H1 (cell line): ENCODE measurements at regions not wholly inside any gene's neighbourhood (a gene's known extent, or its start where the extent isn't known, plus 50 kb on each side); places are given as distances from the start of the nearest gene placed in this dataset.

Experiments
- CTCF ChIA-PET: fragments of 300-600 bp; sonication (Branson Sonifier 250); formaldehyde crosslinking; loops from one replicate; lab custom pipeline; 2021; ENCODE audit not compliant: partially characterized antibody; lab: Charles Lee
- POLR2A ChIA-PET: fragments of 300-600 bp; sonication (Branson Sonifier 250); formaldehyde crosslinking; loops from one replicate; lab custom pipeline; 2021; ENCODE audit warnings: inconsistent platforms; ENCODE audit not compliant: partially characterized antibody; lab: Charles Lee
- DNase-seq, 2 experiments: peaks; one replicate each; pipeline versions ENCODE4 v3.0.0 to v3.0.0-alpha.2; 2010 to 2022; ENCODE audit warnings: low spot score in 2 of 2, low read depth in 1 of 2, mixed read lengths in 1 of 2
- FAIRE-seq: peaks from 2 replicates; lab custom pipeline; 2011; peaks lifted over from hg19 to GRCh38; lab: Jason Lieb, UNC
- H2AFZ ChIP-seq: 2 replicates; pipeline ENCODE4 v1.8.1; 2012; ENCODE audit warnings: low read length, inconsistent platforms
- H2AK5ac ChIP-seq: 2 replicates; pipeline ENCODE4 v1.6.1; 2013; ENCODE audit warnings: low read depth, low read length
- H2BK120ac ChIP-seq: replicated peaks from 2 replicates; pipeline ENCODE3; 2013; ENCODE audit warnings: low read depth, low read length, inconsistent platforms
- H2BK12ac ChIP-seq: 2 replicates; pipeline ENCODE4 v1.6.1; 2013; ENCODE audit warnings: low read depth, low read length
- H2BK15ac ChIP-seq: 2 replicates; pipeline ENCODE4 v1.6.1; 2013; ENCODE audit warnings: low read length
- H2BK20ac ChIP-seq: 2 replicates; pipeline ENCODE4 v1.6.1; 2013; ENCODE audit warnings: low read length
- H2BK5ac ChIP-seq: 2 replicates; pipeline ENCODE4 v1.6.1; 2013; ENCODE audit warnings: low read depth, low read length
- H3K14ac ChIP-seq: 2 replicates; pipeline ENCODE4 v1.6.1; 2013; ENCODE audit warnings: inconsistent platforms; ENCODE audit not compliant: insufficient read length
- H3K18ac ChIP-seq: 2 replicates; pipeline ENCODE4 v1.6.1; 2013; ENCODE audit warnings: low read length; ENCODE audit errors: extremely low read depth
- H3K23ac ChIP-seq: 2 replicates; pipeline ENCODE4 v1.6.1; 2013; ENCODE audit warnings: inconsistent platforms; ENCODE audit not compliant: insufficient read length
- H3K23me2 ChIP-seq: 2 replicates; pipeline ENCODE4 v1.6.1; 2013; ENCODE audit warnings: low read depth, low read length
- H3K27ac ChIP-seq: 2 replicates; pipeline ENCODE4 v1.6.1; 2011; ENCODE audit warnings: low read depth, low read length, inconsistent platforms
- H3K27me3 ChIP-seq, 4 experiments: replicated peaks in 1 of 4; 1 replicate in 1 of 4; 2 replicates in 3 of 4; pipeline versions ENCODE4 v1.6.1 to v1.8.1; 2011 to 2013; ENCODE audit warnings: low read length in 3 of 4, mild to moderate bottlenecking in 3 of 4, inconsistent platforms in 2 of 4, mixed read lengths in 2 of 4, moderate library complexity in 1 of 4; ENCODE audit not compliant: control insufficient read depth in 3 of 4, insufficient read depth in 3 of 4; ENCODE audit errors: extremely low read depth in 1 of 4
- H3K36me3 ChIP-seq, 4 experiments: 2 replicates each; pipeline versions ENCODE4 v1.6.1 to v1.8.1; 2011 to 2013; ENCODE audit warnings: mild to moderate bottlenecking in 4 of 4, low read length in 3 of 4, moderate library complexity in 2 of 4, control low read depth in 1 of 4, inconsistent platforms in 1 of 4; ENCODE audit not compliant: insufficient read depth in 4 of 4, control insufficient read depth in 2 of 4
- H3K4ac ChIP-seq: replicated peaks from 2 replicates; pipeline ENCODE3; 2013; ENCODE audit warnings: low read length, low read depth, mixed read lengths, inconsistent platforms; ENCODE audit not compliant: insufficient read length
- H3K4me1 ChIP-seq, 4 experiments: replicated peaks in 1 of 4; 1 replicate in 1 of 4; 2 replicates in 3 of 4; pipeline versions ENCODE4 v1.6.1 to v1.8.1; 2011 to 2013; ENCODE audit warnings: low read length in 3 of 4, inconsistent platforms in 2 of 4, mixed read lengths in 1 of 4; ENCODE audit not compliant: insufficient read depth in 4 of 4, control insufficient read depth in 3 of 4
- H3K4me2 ChIP-seq, 2 experiments: 2 replicates each; pipeline versions ENCODE4 v1.6.1 to v1.8.1; 2011 to 2013; ENCODE audit warnings: low read depth in 2 of 2, low read length in 2 of 2, control low read depth in 1 of 2, inconsistent platforms in 1 of 2, mild to moderate bottlenecking in 1 of 2; ENCODE audit not compliant: insufficient read depth in 1 of 2
- H3K4me3 ChIP-seq, 4 experiments: fragments of 200-600, 300-600 bp in 1 of 4; sonication (generic), shearing (Covaris generic), sonication (Bioruptor Twin) in 1 of 4; 2 replicates each; pipeline versions ENCODE4 v1.5.1 to v1.8.1; 2011 to 2016; ENCODE audit warnings: low read length in 4 of 4, low read depth in 3 of 4, control low read depth in 2 of 4, inconsistent platforms in 2 of 4, mild to moderate bottlenecking in 2 of 4, mixed read lengths in 1 of 4, moderate library complexity in 1 of 4; ENCODE audit not compliant: insufficient read depth in 2 of 4; ENCODE audit errors: extremely low read depth in 1 of 4
- H3K56ac ChIP-seq: replicated peaks from 2 replicates; pipeline ENCODE3; 2013; ENCODE audit warnings: low read depth, mild to moderate bottlenecking, mixed read lengths, low read length, inconsistent platforms; ENCODE audit not compliant: insufficient read length
- H3K79me1 ChIP-seq: 2 replicates; pipeline ENCODE4 v1.6.1; 2013; ENCODE audit warnings: low read depth, low read length, control low read depth
- H3K79me2 ChIP-seq, 2 experiments: 2 replicates each; pipeline versions ENCODE4 v1.6.1 to v1.8.1; 2012 to 2013; ENCODE audit warnings: low read length in 2 of 2, mild to moderate bottlenecking in 2 of 2, inconsistent platforms in 1 of 2; ENCODE audit not compliant: insufficient read depth in 2 of 2, control insufficient read depth in 1 of 2
- H3K9ac ChIP-seq, 4 experiments: replicated peaks in 1 of 4; 1 replicate in 1 of 4; 2 replicates in 3 of 4; pipeline versions ENCODE4 v1.6.1 to v1.8.1; 2011 to 2013; ENCODE audit warnings: low read depth in 3 of 4, low read length in 3 of 4, control low read depth in 2 of 4, mild to moderate bottlenecking in 2 of 4, moderate library complexity in 2 of 4, inconsistent platforms in 1 of 4; ENCODE audit errors: extremely low read depth in 1 of 4
- H3K9me3 ChIP-seq, 2 experiments: 2 replicates each; pipeline versions ENCODE4 v1.6.1 to v1.8.1; 2012 to 2013; ENCODE audit warnings: mild to moderate bottlenecking in 2 of 2, moderate library complexity in 2 of 2, control low read depth in 1 of 2, inconsistent platforms in 1 of 2, low read depth in 1 of 2, low read length in 1 of 2, mixed read lengths in 1 of 2; ENCODE audit not compliant: insufficient read depth in 2 of 2
- H4K20me1 ChIP-seq, 2 experiments: replicated peaks in 1 of 2; 2 replicates each; pipeline versions ENCODE3 to v1.8.1; 2011 to 2013; ENCODE audit warnings: inconsistent platforms in 2 of 2, low read length in 2 of 2, mild to moderate bottlenecking in 1 of 2; ENCODE audit not compliant: insufficient read depth in 2 of 2, control insufficient read depth in 1 of 2
- H4K5ac ChIP-seq: 2 replicates; pipeline ENCODE4 v1.6.1; 2013; ENCODE audit warnings: low read length, low read depth, mixed read lengths, inconsistent platforms; ENCODE audit not compliant: insufficient read length
- H4K8ac ChIP-seq: 2 replicates; pipeline ENCODE4 v1.8.0; 2013; ENCODE audit warnings: mild to moderate bottlenecking, moderate library complexity, low read length, inconsistent platforms; ENCODE audit not compliant: insufficient read depth; ENCODE audit errors: extremely low read depth
- H4K91ac ChIP-seq: replicated peaks from 2 replicates; pipeline ENCODE3; 2013; ENCODE audit warnings: low read length, mixed read lengths, inconsistent platforms; ENCODE audit not compliant: insufficient read length
- CBX8 ChIP-seq: fragments of 300-800, 300-1000 bp; sonication (generic); IDR thresholded peaks from 2 replicates; pipeline ENCODE4 v1.7.1; 2016; ENCODE audit warnings: low read depth, low read length, borderline replicate concordance
- CHD1 ChIP-seq: IDR thresholded peaks from 2 replicates; pipeline ENCODE4 v1.6.1; 2012; ENCODE audit warnings: low read depth, low read length, improper control_type of control experiment
- EGR1 ChIP-seq: IDR thresholded peaks from 2 replicates; pipeline ENCODE4 v1.6.1; 2011; ENCODE audit warnings: low read depth, low read length, borderline replicate concordance
- HDAC6 ChIP-seq: IDR thresholded peaks from one replicate; pipeline ENCODE4 v1.7.1; 2012; ENCODE audit warnings: low read depth, mild to moderate bottlenecking, inconsistent platforms, low read length, moderate library complexity
- KDM5A ChIP-seq: fragments of 200-600 bp; IDR thresholded peaks from 2 replicates; pipeline ENCODE4 v1.7.1; 2012; ENCODE audit warnings: mild to moderate bottlenecking, low read length, inconsistent platforms, mixed read lengths
- RAD21 ChIP-seq, 2 experiments: IDR thresholded peaks in 1 of 2; conservative IDR thresholded peaks in 1 of 2; 2 replicates each; pipeline ENCODE4 v1.6.1; 2011; ENCODE audit warnings: low read depth in 2 of 2, low read length in 2 of 2, improper control_type of control experiment in 1 of 2, inconsistent platforms in 1 of 2, mild to moderate bottlenecking in 1 of 2, moderate library complexity in 1 of 2
- SIRT6 ChIP-seq: IDR thresholded peaks from one replicate; pipeline ENCODE4 v1.7.1; 2012; ENCODE audit warnings: low read length, inconsistent platforms
- SIX5 ChIP-seq: IDR thresholded peaks from 2 replicates; pipeline ENCODE4 v1.6.1; 2011; ENCODE audit warnings: mild to moderate bottlenecking, low read depth, low read length
- SP4 ChIP-seq: IDR thresholded peaks from 2 replicates; pipeline ENCODE4 v1.6.1; 2012; ENCODE audit warnings: low read length, inconsistent platforms
- SUZ12 ChIP-seq: fragments of 200-600 bp; sonication (generic); IDR thresholded peaks from 2 replicates; pipeline ENCODE4 v1.6.1; 2012; ENCODE audit warnings: mild to moderate bottlenecking, inconsistent platforms, low read length, moderate library complexity, mixed read lengths
- TAF1 ChIP-seq: IDR thresholded peaks from 2 replicates; pipeline ENCODE4 v1.6.1; 2011; ENCODE audit warnings: mild to moderate bottlenecking, low read depth, low read length
- WGBS, 2 experiments: shearing (Covaris generic) in 1 of 2; methylation state at CpG; one replicate each; pipeline versions ENCODE4 v1.1.6 to v1.1.7; 2013 to 2015; ENCODE audit warnings: low lambda C conversion rate in 2 of 2, mixed read lengths in 2 of 2, inconsistent platforms in 1 of 2, low coverage in 1 of 2, missing lambda C conversion rate in 1 of 2; ENCODE audit not compliant: insufficient replicate concordance in 2 of 2, insufficient coverage in 1 of 2, insufficient read length in 1 of 2; ENCODE audit errors: extremely low coverage in 1 of 2, missing lambda C conversion rate in 1 of 2; 5-methylcytosine and 5-hydroxymethylcytosine counted together
- TF ChIP-seq, protein P1 (sequence below): IDR thresholded peaks from 2 replicates; pipeline ENCODE4 v1.6.1; 2011; ENCODE audit warnings: low read length, improper control_type of control experiment

DNA sequence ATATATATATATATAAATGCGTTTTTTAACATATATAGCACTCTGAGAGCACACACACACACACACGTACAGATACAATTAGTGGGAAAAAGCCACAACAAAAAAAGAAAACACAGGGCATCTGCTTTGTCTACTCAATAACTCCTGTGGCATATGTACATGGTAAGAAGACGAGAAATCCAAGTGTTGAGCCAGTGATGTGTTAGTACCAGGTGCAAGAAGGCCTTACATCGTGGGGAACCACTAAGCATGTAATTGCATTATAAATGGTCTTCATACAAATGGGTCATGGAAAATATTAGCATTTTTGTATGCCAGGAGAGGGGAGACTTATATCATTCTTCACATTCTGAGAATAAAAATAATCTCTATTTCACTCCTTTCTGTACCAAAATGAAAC lies 62.7 kb upstream of the FAM47B start:
- H3K27me3 ChIP-seq: no peaks in the 10 kb centered on the region
- H3K4me1 ChIP-seq: no peaks in the 10 kb centered on the region
- no peak for DNase-seq
- 82% methylated on average over 3 of the region's 4 CpGs; no CpG with 5 or more reads in 1 of the 2 experiments for WGBS, 2 experiments
- ChIA-PET POLR2A (no interaction called here), CTCF (no interaction called here)
- H2AFZ ChIP-seq: no peak overlapping the region
- TF ChIP-seq EGR1 (no peak), RAD21 (IDR thresholded peaks at IDR 0.05 in 1 of 2, conservative IDR thresholded peaks at IDR 0.05 in 1 of 2; ENCODE audit: low read depth in 2 of 2, low read length in 2 of 2) (no peak), SIRT6 (no peak), TAF1 (no peak), SIX5 (no peak), HDAC6 (no peak), KDM5A (no peak), CHD1 (no peak), SP4 (no peak), SUZ12 (no peak), CBX8 (no peak)
- TF ChIP-seq, protein P1, sequence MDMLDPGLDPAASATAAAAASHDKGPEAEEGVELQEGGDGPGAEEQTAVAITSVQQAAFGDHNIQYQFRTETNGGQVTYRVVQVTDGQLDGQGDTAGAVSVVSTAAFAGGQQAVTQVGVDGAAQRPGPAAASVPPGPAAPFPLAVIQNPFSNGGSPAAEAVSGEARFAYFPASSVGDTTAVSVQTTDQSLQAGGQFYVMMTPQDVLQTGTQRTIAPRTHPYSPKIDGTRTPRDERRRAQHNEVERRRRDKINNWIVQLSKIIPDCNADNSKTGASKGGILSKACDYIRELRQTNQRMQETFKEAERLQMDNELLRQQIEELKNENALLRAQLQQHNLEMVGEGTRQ: no peak
- H4K20me1 ChIP-seq: no peaks in the 10 kb centered on the region
- FAIRE-seq: no peak
- H2AK5ac ChIP-seq: no peak overlapping the region
- no peak overlapping the region for H3K9ac ChIP-seq
- H4K91ac ChIP-seq: no peak overlapping the region
- no peaks in the 10 kb centered on the region for H3K9me3 ChIP-seq
- no peak overlapping the region for H3K14ac ChIP-seq
- H2BK5ac ChIP-seq: no peak overlapping the region
- H3K4ac ChIP-seq: no peak overlapping the region
- H3K18ac ChIP-seq: no peak overlapping the region
- H3K36me3 ChIP-seq: no peaks in the 10 kb centered on the region
- no peaks in the 10 kb centered on the region for H3K79me2 ChIP-seq
- no peak overlapping the region for H3K4me3 ChIP-seq
- H2BK15ac ChIP-seq: no peak overlapping the region
- H4K8ac ChIP-seq: no peak overlapping the region
- H3K27ac ChIP-seq: no peak overlapping the region
- H3K23me2 ChIP-seq: no peaks in the 10 kb centered on the region
- H3K56ac ChIP-seq: no peak overlapping the region
- H4K5ac ChIP-seq: no peak overlapping the region
- H3K79me1 ChIP-seq: no peaks in the 10 kb centered on the region
- no peak overlapping the region for H2BK12ac ChIP-seq
- no peak overlapping the region for H3K4me2 ChIP-seq
- H3K23ac ChIP-seq: no peak overlapping the region
- no peak overlapping the region for H2BK20ac ChIP-seq
- no peak overlapping the region for H2BK120ac ChIP-seq
